Ovary (tissue), 7 donors: ENCODE measurements at regions not wholly inside any gene's neighbourhood (a gene's known extent, or its start where the extent isn't known, plus 50 kb on each side); places are given as distances from the start of the nearest gene placed in this dataset.

ENCODE experiments used
- DNase-seq, 5 donors: peaks; one replicate each; pipeline ENCODE4 v3.0.0-alpha.2; 2019 to 2020
- H3K27ac ChIP-seq, 2 donors: fragments of 200-600 bp; one replicate each; pipeline versions ENCODE4 v1.5.1 to v1.8.0; 2019 to 2022
- H3K27me3 ChIP-seq: fragments of 200-600 bp; one replicate; pipeline ENCODE4 v1.8.0; 2022
- H3K36me3 ChIP-seq: fragments of 200-600 bp; sonication (generic); one replicate; pipeline ENCODE4 v1.5.1; 2019
- H3K4me1 ChIP-seq: one replicate; pipeline ENCODE4 v1.8.1; 2013; ENCODE audit warnings: mild to moderate bottlenecking, moderate library complexity; ENCODE audit not compliant: insufficient read depth
- H3K4me3 ChIP-seq: fragments of 200-600 bp; sonication (generic); one replicate; pipeline ENCODE4 v1.5.1; 2017
- H3K9me3 ChIP-seq, 2 donors: fragments of 200-600 bp in 1 of 2; sonication (generic) in 1 of 2; one replicate each; pipeline versions ENCODE4 v1.5.1 to v1.8.1; 2013 to 2019; ENCODE audit warnings: mild to moderate bottlenecking in 1 of 2, moderate library complexity in 1 of 2
- CTCF ChIP-seq, 3 donors: fragments of 450-650 bp in 2 of 3; fragments of 200-600 bp in 1 of 3; IDR thresholded peaks; one replicate each; pipeline versions ENCODE4 v1.5.1 to v1.8.0; 2016 to 2022; ENCODE audit warnings: antibody characterized with exemption in 3 of 3, mild to moderate bottlenecking in 1 of 3
- EP300 ChIP-seq: sonication (generic); formaldehyde crosslinking; IDR thresholded peaks from one replicate; pipeline ENCODE4 v1.6.1; 2017; ENCODE audit warnings: antibody characterized with exemption
- POLR2A ChIP-seq: fragments of 450-650 bp; IDR thresholded peaks from one replicate; pipeline ENCODE4 v1.6.1; 2017; ENCODE audit warnings: antibody characterized with exemption, mild to moderate bottlenecking, moderate library complexity
- WGBS, 3 donors: extraction: QIAGEN DNeasy Blood & Tissue Kit in 1 of 3; methylation state at CpG; one replicate each; pipeline versions ENCODE4 v1.1.5 to v1.1.7; 2013 to 2017; 5-methylcytosine and 5-hydroxymethylcytosine counted together
- intact Hi-C, 4 donors: fragments of 100-400 bp; cut with DNase I; formaldehyde crosslinking; loops; one replicate each; pipeline versions ENCODE4 v1.11.0 to v1.15.1; 2022 to 2023
- donor health status: DM: no; HTN: no; CAD: no; lungs with moderate emphysema.
- donor health status: DM: no; HTN: no; CAD: no.
- donor health status: Bipolar disorder and iron deficiency.
- donor health status: DM: no; HTN: no; CAD: no.
- donor health status: DM: yes; HTN: yes; CAD: no.

DNA sequence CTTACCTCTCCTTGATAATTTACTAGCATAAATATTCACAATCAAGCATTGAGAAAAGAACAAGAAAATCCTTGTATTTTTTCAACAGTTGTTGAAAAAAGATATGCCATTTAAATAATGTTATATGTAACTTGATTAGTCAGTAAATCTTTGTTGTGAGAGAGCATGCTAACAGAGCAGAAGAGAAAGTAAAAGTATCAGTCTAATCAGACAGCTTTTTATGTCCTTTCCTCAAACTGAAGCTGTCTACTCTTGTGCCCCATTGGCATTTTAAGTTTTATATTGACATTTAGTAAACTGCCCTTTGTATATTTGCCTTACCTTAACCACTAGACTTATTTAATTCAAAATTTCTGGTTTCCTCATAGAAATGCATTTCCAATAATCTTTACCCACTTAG lies 668.7 kb downstream of the OTOL1 start:
- Histone ChIP-seq H3K4me1 (no peaks in the 10 kb centered on the region), H3K36me3 (no peaks in the 10 kb centered on the region), H3K27me3 (no peaks in the 10 kb centered on the region), H3K9me3 (no peaks in the 10 kb centered on the region), H3K27ac (no peak overlapping the region), H3K4me3 (no peak overlapping the region)
- intact Hi-C loops: no loop called here
- TF ChIP-seq EP300: no peak
- TF ChIP-seq CTCF (IDR thresholded peaks at IDR 0.05): no peak
- no peak for TF ChIP-seq POLR2A
- no peak for DNase-seq

- H3K4me1 ChIP-seq: no peaks in the 10 kb centered on the region
- intact Hi-C loops: no loop called here
- no peaks in the 10 kb centered on the region for H3K9me3 ChIP-seq
- H3K36me3 ChIP-seq: no peaks in the 10 kb centered on the region
- TF ChIP-seq POLR2A (no peak), CTCF (IDR thresholded peaks at IDR 0.05) (no peak), EP300 (no peak)
- 77 to 82% (median 82%) methylated on average over 3 of the region's 3 CpGs for WGBS, 3 donors
- no peaks in the 10 kb centered on the region for H3K27me3 ChIP-seq
- no peak for DNase-seq
- no peak overlapping the region for H3K27ac ChIP-seq
- no peak overlapping the region for H3K4me3 ChIP-seq
Observed at GRCh38 chr3:162166543-162166942, 669.9 kb downstream of the OTOL1 start.

- TF ChIP-seq CTCF (IDR thresholded peaks at IDR 0.05) (no peak), EP300 (no peak)
Observed at GRCh38 chr3:162168715-162169114, 672.1 kb downstream of the OTOL1 start.

GRCh38 chr3:162170581-162170980 lies 674.0 kb downstream of the OTOL1 start:
- Histone ChIP-seq H3K4me1 (no peaks in the 10 kb centered on the region), H3K9me3 (no peaks in the 10 kb centered on the region), H3K27ac (no peak overlapping the region), H3K27me3 (no peaks in the 10 kb centered on the region), H3K36me3 (no peaks in the 10 kb centered on the region), H3K4me3 (no peak overlapping the region)
- intact Hi-C loops: no loop called here
- TF ChIP-seq EP300: no peak
- TF ChIP-seq POLR2A: no peak
- no peak for TF ChIP-seq CTCF (IDR thresholded peaks at IDR 0.05)
- WGBS, 3 donors: 72 to 84% (median 74%) methylated on average over 1 of the region's 1 CpG
- no peak for DNase-seq

More at GRCh38 chr3:162168715-162169114, 672.1 kb downstream of the OTOL1 start:
- H3K27ac ChIP-seq: no peak overlapping the region
- DNase-seq: no peak
- no peaks in the 10 kb centered on the region for H3K27me3 ChIP-seq
- 83 to 88% (median 87%) methylated on average over 2 of the region's 2 CpGs for WGBS, 3 donors
- no peaks in the 10 kb centered on the region for H3K4me1 ChIP-seq
- intact Hi-C loops: no loop called here
- H3K4me3 ChIP-seq: no peak overlapping the region
- H3K36me3 ChIP-seq: no peaks in the 10 kb centered on the region
- no peaks in the 10 kb centered on the region for H3K9me3 ChIP-seq

- 64 to 86% (median 70%) methylated on average over 1 of the region's 1 CpG for WGBS, 3 donors
- Histone ChIP-seq H3K27ac (no peak overlapping the region), H3K4me3 (no peak overlapping the region), H3K9me3 (no peaks in the 10 kb centered on the region), H3K4me1 (no peaks in the 10 kb centered on the region), H3K27me3 (no peaks in the 10 kb centered on the region), H3K36me3 (no peaks in the 10 kb centered on the region)
- TF ChIP-seq POLR2A (no peak), CTCF (IDR thresholded peaks at IDR 0.05) (no peak), EP300 (no peak)
- DNase-seq: no peak
- intact Hi-C loops: no loop called here
Observed at GRCh38 chr3:162171970-162172369, 675.4 kb downstream of the OTOL1 start.
